Activated CD4-positive, alpha-beta T cell treated with anti-CD3 and anti-CD28 coated beads for 36 hours (primary cell): ENCODE measurements at regions not wholly inside any gene's neighbourhood (a gene's known extent, or its start where the extent isn't known, plus 50 kb on each side); places are given as distances from the start of the nearest gene placed in this dataset.

Source experiments
- ATAC-seq: fragments of 200-7000 bp; cut with Tn5 transposase; one replicate; pipeline ENCODE4 v1.10.0; 2021; ENCODE audit warnings: mild to moderate bottlenecking, moderate library complexity
- CTCF ChIA-PET: fragments of 350-600 bp; sonication (Branson Sonifier 250); formaldehyde crosslinking; loops from one replicate; lab custom pipeline; 2021; ENCODE audit warnings: antibody characterized with exemption; lab: Charles Lee
- POLR2A ChIA-PET: fragments of 350-600 bp; sonication (Branson Sonifier 250); formaldehyde crosslinking; loops from one replicate; lab custom pipeline; 2021; ENCODE audit warnings: antibody characterized with exemption, inconsistent platforms; lab: Charles Lee
- DNase-seq: peaks from one replicate; pipeline ENCODE4 v3.0.0-alpha.2; 2020
- H3K27ac Mint-ChIP-seq: one replicate; pipeline ENCODE4 v1.8.0; 2021; ENCODE audit warnings: mixed read lengths
- H3K27me3 Mint-ChIP-seq: one replicate; pipeline ENCODE4 v1.8.0; 2021; ENCODE audit warnings: mixed read lengths
- H3K36me3 Mint-ChIP-seq: one replicate; pipeline ENCODE4 v1.8.0; 2021; ENCODE audit warnings: low read depth, mixed read lengths
- H3K4me1 Mint-ChIP-seq: one replicate; pipeline ENCODE4 v1.8.0; 2021; ENCODE audit warnings: mixed read lengths
- H3K4me3 Mint-ChIP-seq: one replicate; pipeline ENCODE4 v1.8.0; 2021; ENCODE audit warnings: mild to moderate bottlenecking, moderate library complexity, mixed read lengths
- H3K9me3 Mint-ChIP-seq: one replicate; pipeline ENCODE4 v1.8.0; 2021; ENCODE audit warnings: low read depth, mixed read lengths
- intact Hi-C, 2 experiments: fragments of 100-400 bp; cut with DNase I in 1 of 2; cut with micrococcal nuclease in 1 of 2; formaldehyde crosslinking; loops; one replicate each; pipeline versions ENCODE4 v1.14.2 to v1.15.1; 2022 to 2024; cut with DNase I, micrococcal nuclease

- H3K36me3 Mint-ChIP-seq, result no peaks in the 10 kb centered on the region
- H3K4me1 Mint-ChIP-seq, result no peaks in the 10 kb centered on the region
- H3K27ac Mint-ChIP-seq, result no peak overlapping the region
- DNase-seq, result no peak
- ATAC-seq, result no peak
- no peak overlapping the region for H3K4me3 Mint-ChIP-seq
- ChIA-PET POLR2A (no interaction called here), CTCF (no interaction called here)
- H3K9me3 Mint-ChIP-seq, result no peaks in the 10 kb centered on the region
- intact Hi-C loops, result no loop called here
- no peaks in the 10 kb centered on the region for H3K27me3 Mint-ChIP-seq
Observed at GRCh38 chr9:28032268-28032590, 458.9 kb upstream of the C9orf72 start.

GRCh38 chr9:28034242-28034641, 461.0 kb upstream of the C9orf72 start:
- H3K9me3 Mint-ChIP-seq, result no peaks in the 10 kb centered on the region
- DNase-seq, result no peak
- H3K4me1 Mint-ChIP-seq, result no peaks in the 10 kb centered on the region
- no peaks in the 10 kb centered on the region for H3K27me3 Mint-ChIP-seq
- no peak for ATAC-seq
- no peak overlapping the region for H3K4me3 Mint-ChIP-seq
- H3K27ac Mint-ChIP-seq, result no peak overlapping the region
- intact Hi-C loops, result no loop called here
- ChIA-PET CTCF (no interaction called here), POLR2A (no interaction called here)
- H3K36me3 Mint-ChIP-seq, result no peaks in the 10 kb centered on the region

- Mint-ChIP-seq H3K4me1 (no peaks in the 10 kb centered on the region), H3K27ac (no peak overlapping the region), H3K9me3 (no peaks in the 10 kb centered on the region), H3K36me3 (no peaks in the 10 kb centered on the region), H3K27me3 (no peaks in the 10 kb centered on the region), H3K4me3 (no peak overlapping the region)
- ChIA-PET POLR2A (no interaction called here), CTCF (no interaction called here)
- no peak for DNase-seq
- intact Hi-C loops, result no loop called here
- no peak for ATAC-seq
Observed at GRCh38 chr9:28037968-28038367, 464.7 kb upstream of the C9orf72 start.

GRCh38 chr9:28045051-28045450, 471.8 kb upstream of the C9orf72 start:
- Mint-ChIP-seq H3K27me3 (no peaks in the 10 kb centered on the region), H3K36me3 (no peaks in the 10 kb centered on the region), H3K4me3 (no peak overlapping the region), H3K4me1 (no peaks in the 10 kb centered on the region), H3K9me3 (no peaks in the 10 kb centered on the region), H3K27ac (no peak overlapping the region)
- DNase-seq (no peak), ATAC-seq (no peak)
- POLR2A ChIA-PET, result no interaction called here
- intact Hi-C loops, result no loop called here
- CTCF ChIA-PET, result no interaction called here

- no peak for ATAC-seq
- Mint-ChIP-seq H3K27ac (no peak overlapping the region), H3K27me3 (no peaks in the 10 kb centered on the region), H3K36me3 (no peaks in the 10 kb centered on the region), H3K4me3 (no peak overlapping the region), H3K4me1 (no peaks in the 10 kb centered on the region), H3K9me3 (peaks cover 2% of the 10 kb centered on the region)
- POLR2A ChIA-PET, result no interaction called here
- intact Hi-C loops, result no loop called here
- no peak for DNase-seq
- CTCF ChIA-PET, result no interaction called here
Observed at GRCh38 chr9:28050046-28050445, 476.8 kb upstream of the C9orf72 start.

- ChIA-PET POLR2A (no interaction called here), CTCF (no interaction called here)
- intact Hi-C loops, result no loop called here
- Mint-ChIP-seq H3K27me3 (no peaks in the 10 kb centered on the region), H3K4me1 (no peaks in the 10 kb centered on the region), H3K27ac (no peak overlapping the region), H3K9me3 (peaks cover 2% of the 10 kb centered on the region), H3K36me3 (no peaks in the 10 kb centered on the region), H3K4me3 (no peak overlapping the region)
- DNase-seq (no peak), ATAC-seq (no peak)
Observed at GRCh38 chr9:28050941-28051340, 477.7 kb upstream of the C9orf72 start.

- POLR2A ChIA-PET, result no interaction called here
- H3K9me3 Mint-ChIP-seq, result peaks cover 2% of the 10 kb centered on the region
- ATAC-seq, result no peak
Observed at GRCh38 chr9:28051559-28052503, 478.6 kb upstream of the C9orf72 start.

GRCh38 chr9:28053096-28053777, 480.0 kb upstream of the C9orf72 start:
- Mint-ChIP-seq H3K4me3 (no peak overlapping the region), H3K27ac (no peak overlapping the region), H3K27me3 (no peaks in the 10 kb centered on the region), H3K36me3 (no peaks in the 10 kb centered on the region), H3K9me3 (peaks cover 2% of the 10 kb centered on the region), H3K4me1 (no peaks in the 10 kb centered on the region)
- ATAC-seq, result no peak
- intact Hi-C loops, result no loop called here
- no peak for DNase-seq
- ChIA-PET CTCF (no interaction called here), POLR2A (no interaction called here)

More at GRCh38 chr9:28051559-28052503, 478.6 kb upstream of the C9orf72 start:
- Mint-ChIP-seq H3K4me1 (no peaks in the 10 kb centered on the region), H3K27ac (no peak overlapping the region), H3K36me3 (no peaks in the 10 kb centered on the region), H3K27me3 (no peaks in the 10 kb centered on the region), H3K4me3 (no peak overlapping the region)
- intact Hi-C loops, result no loop called here
- CTCF ChIA-PET, result no interaction called here
- DNase-seq, result no peak

- no peak overlapping the region for H3K27ac Mint-ChIP-seq
- no peak overlapping the region for H3K4me3 Mint-ChIP-seq
- ATAC-seq (no peak), DNase-seq (no peak)
- no peaks in the 10 kb centered on the region for H3K4me1 Mint-ChIP-seq
- intact Hi-C loops, result no loop called here
- H3K9me3 Mint-ChIP-seq, result peaks cover 4% of the 10 kb centered on the region
- H3K27me3 Mint-ChIP-seq, result no peaks in the 10 kb centered on the region
- no peaks in the 10 kb centered on the region for H3K36me3 Mint-ChIP-seq
- POLR2A ChIA-PET, result no interaction called here
- CTCF ChIA-PET, result no interaction called here
Observed at GRCh38 chr9:28056006-28056405, 482.7 kb upstream of the C9orf72 start.

GRCh38 chr9:28056466-28056865, 483.2 kb upstream of the C9orf72 start:
- no peak for ATAC-seq
- intact Hi-C loops, result no loop called here
- no peaks in the 10 kb centered on the region for H3K27me3 Mint-ChIP-seq
- no peak overlapping the region for H3K27ac Mint-ChIP-seq
- no peaks in the 10 kb centered on the region for H3K4me1 Mint-ChIP-seq
- DNase-seq, result no peak
- H3K9me3 Mint-ChIP-seq, result peaks cover 4% of the 10 kb centered on the region
- H3K36me3 Mint-ChIP-seq, result no peaks in the 10 kb centered on the region
- CTCF ChIA-PET, result no interaction called here
- no peak overlapping the region for H3K4me3 Mint-ChIP-seq
- POLR2A ChIA-PET, result no interaction called here

GRCh38 chr9:28059192-28059591, 485.9 kb upstream of the C9orf72 start:
- ChIA-PET POLR2A (no interaction called here), CTCF (no interaction called here)
- Mint-ChIP-seq H3K27me3 (no peaks in the 10 kb centered on the region), H3K27ac (no peak overlapping the region), H3K4me3 (no peak overlapping the region), H3K4me1 (no peaks in the 10 kb centered on the region), H3K36me3 (no peaks in the 10 kb centered on the region), H3K9me3 (peaks cover 2% of the 10 kb centered on the region)
- intact Hi-C loops, result no loop called here
- no peak for ATAC-seq
- no peak for DNase-seq

GRCh38 chr9:28064241-28064815, 491.0 kb upstream of the C9orf72 start:
- Mint-ChIP-seq H3K4me3 (no peak overlapping the region), H3K27ac (no peak overlapping the region), H3K4me1 (no peaks in the 10 kb centered on the region), H3K36me3 (no peaks in the 10 kb centered on the region), H3K9me3 (peaks cover 1% of the 10 kb centered on the region), H3K27me3 (no peaks in the 10 kb centered on the region)
- intact Hi-C loops, result no loop called here
- ChIA-PET CTCF (no interaction called here), POLR2A (no interaction called here)
- ATAC-seq (no peak), DNase-seq (no peak)
